ENCODE measurements at regions not wholly inside any gene's neighbourhood (a gene's known extent, or its start where the extent isn't known, plus 50 kb on each side); places are given as distances from the start of the nearest gene placed in this dataset.

GRCh38 chr1:8078176-8078671 is 52.1 kb upstream of the ERRFI1 start:
- Histone ChIP-seq H3K4me1 (ENCODE audit: control insufficient read depth in 2 of 3, insufficient read depth in 2 of 3, low read depth in 1 of 3, low read length in 3 of 3) (peaks cover 0 to 12% (median 10%) of the 10 kb centered on the region in 3 donors), H3K4me3 (ENCODE audit: low read length in 3 of 3) (no peak overlapping the region), H3K27ac (ENCODE audit: low read depth in 2 of 2, low read length in 2 of 2) (peak overlapping the region; percentile 40 to 86), H3K36me3 (ENCODE audit: control insufficient read depth in 2 of 3, insufficient read depth in 3 of 3, low read length in 3 of 3) (no peaks in the 10 kb centered on the region), H3K9me3 (ENCODE audit: control insufficient read depth in 2 of 3, insufficient read depth in 1 of 3, low read length in 3 of 3) (no peaks in the 10 kb centered on the region), H3K27me3 (ENCODE audit: control insufficient read depth, insufficient read depth, low read length) (no peaks in the 10 kb centered on the region), H3K9ac (ENCODE audit: low read length in 3 of 3) (no peak overlapping the region)
- FAIRE-seq: no peak
- intact Hi-C loops (cut with DNase I): no loop called here
- TF ChIP-seq CTCF (IDR thresholded peaks at IDR 0.05; ENCODE audit: borderline replicate concordance, extremely low read depth, insufficient read depth): no peak
- peak in 2 of 5 donors; percentile 58 to 67 for DNase-seq

- intact Hi-C loops (cut with DNase I): no loop called here
- H3K4me1 ChIP-seq (ENCODE audit: control insufficient read depth in 2 of 3, insufficient read depth in 2 of 3, low read depth in 1 of 3, low read length in 3 of 3): peaks cover 0 to 12% (median 10%) of the 10 kb centered on the region in 3 donors
- DNase-seq: peak in 1 of 5 donors; percentile 21
- no peak overlapping the region for H3K9ac ChIP-seq (ENCODE audit: low read length in 3 of 3)
- H3K4me3 ChIP-seq (ENCODE audit: low read length in 3 of 3): no peak overlapping the region
- TF ChIP-seq CTCF (IDR thresholded peaks at IDR 0.05; ENCODE audit: borderline replicate concordance, extremely low read depth, insufficient read depth): no peak
- H3K27me3 ChIP-seq (ENCODE audit: control insufficient read depth, insufficient read depth, low read length): no peaks in the 10 kb centered on the region
- peak overlapping the region; percentile 40 to 86 for H3K27ac ChIP-seq (ENCODE audit: low read depth in 2 of 2, low read length in 2 of 2)
- no peaks in the 10 kb centered on the region for H3K9me3 ChIP-seq (ENCODE audit: control insufficient read depth in 2 of 3, insufficient read depth in 1 of 3, low read length in 3 of 3)
- FAIRE-seq: no peak
- no peaks in the 10 kb centered on the region for H3K36me3 ChIP-seq (ENCODE audit: control insufficient read depth in 2 of 3, insufficient read depth in 3 of 3, low read length in 3 of 3)
These were observed 51.5 kb upstream of the ERRFI1 start for GRCh38 chr1:8077602-8078001.

DNA sequence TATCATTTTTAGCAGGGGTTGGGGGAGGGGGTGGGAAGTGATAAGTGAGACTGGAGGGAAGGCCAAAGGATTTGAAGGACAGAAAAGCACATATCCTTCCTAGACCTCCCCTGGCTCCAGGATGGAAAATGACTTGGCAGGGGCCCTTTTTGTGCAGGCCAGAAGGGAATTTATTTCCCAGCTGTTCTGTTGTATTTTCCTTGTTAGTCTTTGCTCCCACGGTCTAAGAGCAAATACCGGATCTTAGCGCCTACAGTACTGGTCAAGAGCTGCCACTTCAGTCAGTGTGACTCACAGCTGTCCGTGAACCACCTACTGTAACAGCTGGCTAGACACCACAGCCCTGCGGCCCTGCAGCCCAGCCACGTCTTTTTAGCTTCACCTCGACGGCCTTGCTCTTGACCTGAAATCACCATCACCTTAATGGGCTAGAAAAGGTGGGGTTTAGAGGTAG is 51.0 kb upstream of the ERRFI1 start:
- peak overlapping the region; percentile 49 to 86 for H3K27ac ChIP-seq (ENCODE audit: low read depth in 2 of 2, low read length in 2 of 2)
- no peak overlapping the region for H3K4me3 ChIP-seq (ENCODE audit: low read length in 3 of 3)
- intact Hi-C loops (cut with DNase I): no loop called here
- FAIRE-seq (no peak), DNase-seq (peak; percentile 35 to 86 (median 57))
- H3K36me3 ChIP-seq (ENCODE audit: control insufficient read depth in 2 of 3, insufficient read depth in 3 of 3, low read length in 3 of 3): no peaks in the 10 kb centered on the region
- H3K27me3 ChIP-seq (ENCODE audit: control insufficient read depth, insufficient read depth, low read length): no peaks in the 10 kb centered on the region
- no peak overlapping the region for H3K9ac ChIP-seq (ENCODE audit: low read length in 3 of 3)
- no peak for TF ChIP-seq CTCF (IDR thresholded peaks at IDR 0.05; ENCODE audit: borderline replicate concordance, extremely low read depth, insufficient read depth)
- H3K9me3 ChIP-seq (ENCODE audit: control insufficient read depth in 2 of 3, insufficient read depth in 1 of 3, low read length in 3 of 3): no peaks in the 10 kb centered on the region
- H3K4me1 ChIP-seq (ENCODE audit: control insufficient read depth in 2 of 3, insufficient read depth in 2 of 3, low read depth in 1 of 3, low read length in 3 of 3): peaks cover 0 to 12% (median 10%) of the 10 kb centered on the region in 3 donors

DNA sequence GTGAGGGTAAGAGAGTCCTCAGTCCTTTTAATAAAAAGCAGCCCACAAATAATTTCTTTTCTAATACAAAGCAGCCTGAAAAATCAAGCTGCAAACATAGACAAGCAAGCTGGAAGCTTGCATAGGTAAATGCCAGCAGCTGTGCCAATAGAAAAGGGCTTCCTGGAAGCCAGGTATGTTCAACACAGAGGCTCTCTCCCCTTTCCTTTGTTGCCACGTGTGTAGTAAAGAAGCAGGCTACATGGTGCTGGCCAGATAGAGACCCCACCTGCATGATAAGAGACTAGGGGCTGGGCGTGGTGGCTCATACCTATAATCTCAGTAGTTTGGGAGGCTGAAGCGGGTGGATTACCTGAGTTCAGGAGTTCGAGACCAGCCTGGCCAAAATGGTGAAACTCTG is 50.1 kb upstream of the ERRFI1 start:
- Histone ChIP-seq H3K9ac (ENCODE audit: low read length in 3 of 3) (no peak overlapping the region), H3K4me1 (ENCODE audit: control insufficient read depth in 2 of 3, insufficient read depth in 2 of 3, low read depth in 1 of 3, low read length in 3 of 3) (peaks cover 0 to 12% (median 10%) of the 10 kb centered on the region in 3 donors), H3K27ac (ENCODE audit: low read depth in 2 of 2, low read length in 2 of 2) (no peak overlapping the region), H3K36me3 (ENCODE audit: control insufficient read depth in 2 of 3, insufficient read depth in 3 of 3, low read length in 3 of 3) (no peaks in the 10 kb centered on the region), H3K4me3 (ENCODE audit: low read length in 3 of 3) (no peak overlapping the region), H3K9me3 (ENCODE audit: control insufficient read depth in 2 of 3, insufficient read depth in 1 of 3, low read length in 3 of 3) (no peaks in the 10 kb centered on the region), H3K27me3 (ENCODE audit: control insufficient read depth, insufficient read depth, low read length) (no peaks in the 10 kb centered on the region)
- FAIRE-seq (no peak), DNase-seq (no peak)
- TF ChIP-seq CTCF (IDR thresholded peaks at IDR 0.05; ENCODE audit: borderline replicate concordance, extremely low read depth, insufficient read depth): no peak
- intact Hi-C loops (cut with DNase I): no loop called here
